NCI-H2107 treated with DMSO at 0.1 percent for 48 hours (cell line): ENCODE measurements at regions not wholly inside any gene's neighbourhood (a gene's known extent, or its start where the extent isn't known, plus 50 kb on each side); places are given as distances from the start of the nearest gene placed in this dataset.

Experiments
- DNase-seq: peaks from one replicate; lab custom pipeline; 2025; ENCODE audit not compliant: unreplicated experiment; lab: John Stamatoyannopoulos, UW

GRCh38 chr10:90575125-90575524 lies 282.7 kb downstream of the HTR7 start:
- no peak for DNase-seq

- no peak for DNase-seq
These were observed 280.3 kb downstream of the HTR7 start for GRCh38 chr10:90577569-90577968.

DNA sequence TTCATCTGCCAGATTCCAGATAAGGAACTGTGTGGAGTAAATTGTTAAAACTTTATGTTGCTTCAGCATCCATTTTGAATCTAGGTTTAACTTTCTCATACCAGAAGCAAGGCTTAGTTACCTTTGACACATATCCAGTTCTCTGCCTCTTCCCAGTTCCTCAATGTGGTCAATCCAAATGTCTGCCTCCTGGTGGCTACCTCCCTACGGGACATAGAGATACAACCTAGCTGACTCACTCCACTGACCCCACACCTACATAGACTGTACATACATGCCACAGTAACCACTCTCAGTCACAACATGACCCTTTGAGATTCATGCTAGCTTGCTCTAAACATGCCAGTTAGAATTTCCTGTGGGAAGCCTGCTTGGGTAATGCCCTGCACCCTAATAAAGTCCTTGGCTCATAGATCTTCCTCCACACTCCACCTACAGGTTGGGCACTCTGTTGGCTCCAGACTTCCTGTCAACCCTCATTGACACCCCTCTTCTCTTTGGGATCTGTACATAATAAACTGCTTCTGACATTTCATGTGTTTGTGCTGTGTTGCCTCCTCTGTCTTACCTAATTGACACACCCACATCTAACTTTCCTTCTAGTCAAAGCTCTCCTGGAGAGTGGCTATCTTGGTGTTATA lies 278.1 kb downstream of the HTR7 start:
- no peak for DNase-seq

GRCh38 chr10:90583416-90583815 lies 274.4 kb downstream of the HTR7 start:
- DNase-seq = no peak

- no peak for DNase-seq
These were observed 270.8 kb downstream of the HTR7 start for GRCh38 chr10:90587081-90587491.

DNA sequence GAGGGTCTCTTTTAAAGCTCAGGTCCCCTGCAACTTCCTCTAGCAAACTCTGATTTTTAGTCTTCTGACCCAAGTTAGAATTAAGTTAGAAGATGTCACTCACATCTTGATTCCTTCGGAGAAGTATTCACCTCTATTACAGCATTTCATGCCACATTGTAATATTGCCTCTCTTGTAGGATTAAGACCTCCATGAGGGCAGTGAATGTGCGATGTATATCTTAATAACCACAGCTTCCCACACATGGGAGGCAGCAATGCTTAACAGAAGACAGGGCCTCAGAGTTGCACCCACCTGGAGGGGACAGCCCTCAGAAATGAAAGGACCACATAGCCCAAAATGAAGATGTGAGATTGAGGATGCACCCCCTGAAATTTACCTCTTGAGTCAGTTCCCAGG lies 270.3 kb downstream of the HTR7 start:
- no peak for DNase-seq

DNA sequence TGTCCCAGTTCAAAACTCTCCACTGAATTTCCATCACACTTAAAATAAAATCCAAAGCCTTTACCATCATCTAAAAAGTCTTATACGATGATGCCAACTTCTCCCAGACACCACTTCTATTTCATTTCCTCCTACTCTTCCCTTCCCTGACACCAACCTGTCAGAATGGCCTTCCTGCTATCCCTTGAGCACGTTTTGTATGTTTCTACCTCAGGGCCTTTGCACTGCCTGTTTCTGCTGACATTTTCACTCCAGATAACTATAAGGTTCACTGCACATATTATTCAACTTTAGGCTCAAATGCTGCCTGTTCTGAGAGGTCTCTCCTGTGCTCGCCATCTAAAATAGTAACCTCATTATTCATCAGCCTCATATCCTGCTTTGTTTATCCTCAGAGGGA lies 269.6 kb downstream of the HTR7 start:
- no peak for DNase-seq

DNA sequence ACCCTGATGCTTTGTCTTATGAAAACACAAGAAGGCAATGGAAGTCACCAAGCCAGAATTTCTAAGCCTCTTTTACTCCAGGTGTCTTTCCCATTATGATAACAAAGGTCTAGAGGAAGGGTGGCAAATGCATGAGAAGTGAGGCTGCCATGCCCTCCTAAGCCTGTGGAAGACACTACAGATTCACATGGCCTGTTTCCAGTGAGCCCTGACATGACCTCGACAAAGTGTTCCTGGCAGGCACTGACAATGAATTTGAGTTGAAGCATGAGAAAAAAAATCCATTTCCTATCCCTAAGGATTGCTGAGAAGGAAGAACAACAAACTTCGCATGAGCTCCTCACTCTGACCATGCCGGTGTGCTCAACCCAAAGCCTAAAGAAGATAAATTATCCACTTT lies 268.0 kb downstream of the HTR7 start:
- DNase-seq = no peak

DNA sequence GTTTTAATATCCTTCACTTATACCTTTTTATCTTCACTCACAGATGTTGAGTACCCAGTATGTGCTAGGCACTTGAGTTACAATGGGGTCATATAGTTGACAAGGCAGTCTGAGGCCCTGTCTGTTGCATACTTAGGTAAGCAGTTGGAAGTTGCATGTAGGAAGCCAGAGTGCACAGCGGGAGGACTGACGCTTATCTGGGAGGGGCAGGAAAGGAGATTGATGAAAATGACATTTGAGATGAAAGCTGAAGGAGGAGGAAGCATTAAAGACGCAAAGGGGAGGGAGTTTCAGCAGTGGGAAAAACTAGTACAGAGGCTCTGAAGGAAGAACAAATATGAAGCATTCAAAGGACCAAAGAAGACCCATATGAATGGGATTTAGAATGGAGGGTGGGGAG lies 266.2 kb downstream of the HTR7 start:
- no peak for DNase-seq

DNA sequence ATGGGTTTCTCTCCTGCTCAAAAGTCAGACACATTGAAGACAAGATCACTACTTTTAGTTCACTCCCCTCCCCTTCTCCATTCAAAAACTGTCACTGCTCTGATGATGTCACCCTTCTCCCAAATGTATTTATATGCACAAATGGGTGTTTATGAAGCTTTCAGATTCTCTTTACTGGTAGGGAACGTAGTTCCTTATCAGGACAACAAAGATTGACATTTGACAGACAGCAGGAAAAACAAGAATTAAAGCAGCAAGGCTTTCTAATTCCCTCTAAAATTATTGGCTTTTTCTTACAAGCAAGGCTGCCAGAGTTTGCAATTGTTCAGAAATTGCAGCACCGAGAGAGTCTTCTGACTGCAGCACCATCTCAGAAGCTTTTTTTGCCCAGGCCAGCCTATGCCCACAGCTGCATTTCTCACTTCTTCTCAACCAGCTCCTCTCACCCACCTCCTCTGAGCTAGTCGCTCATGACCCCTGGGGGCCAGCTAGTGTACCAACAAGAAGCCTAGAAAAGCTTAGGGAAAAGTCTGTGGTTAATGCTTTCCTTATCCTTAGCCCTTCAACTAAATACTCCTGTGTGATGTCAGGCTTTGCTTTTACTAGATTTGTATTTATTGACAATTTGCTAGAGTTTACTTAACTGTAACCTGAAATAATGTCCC lies 265.1 kb downstream of the HTR7 start:
- DNase-seq = no peak

GRCh38 chr10:90598513-90598912 lies 259.3 kb downstream of the HTR7 start:
- DNase-seq = no peak

DNA sequence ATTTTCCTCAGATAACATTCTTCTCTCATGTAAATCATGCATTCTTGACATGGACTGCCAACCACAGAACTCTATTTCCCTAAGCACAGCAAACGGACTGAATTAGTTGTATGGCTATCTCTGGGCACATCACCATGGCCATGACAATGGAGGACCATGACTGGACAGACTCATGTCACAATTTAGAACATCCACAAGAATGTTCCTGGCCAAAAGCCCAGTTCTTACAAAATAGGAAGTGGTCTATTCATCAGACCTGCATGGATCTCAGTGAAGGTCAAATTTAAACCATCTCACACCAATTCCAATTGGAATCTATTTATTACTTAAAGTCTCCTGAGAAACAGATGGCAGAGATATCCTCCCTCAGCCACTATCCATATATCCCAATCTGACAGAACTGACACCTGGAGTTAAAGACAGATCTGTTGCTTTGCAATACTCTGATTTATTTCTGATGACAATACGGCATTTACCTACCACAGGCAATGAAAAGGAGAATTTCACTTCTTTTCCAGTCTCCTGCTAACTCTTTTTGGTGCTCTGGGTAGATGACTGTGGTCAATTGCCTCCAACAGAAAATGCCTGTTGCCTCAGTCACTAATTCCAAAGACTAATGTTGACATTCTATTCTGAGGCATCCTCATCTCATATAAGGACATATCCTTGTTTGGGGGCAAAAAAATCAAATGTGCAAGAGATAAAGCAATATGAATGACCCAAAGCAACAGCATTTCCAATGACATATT lies 254.8 kb downstream of the HTR7 start:
- no peak for DNase-seq

DNA sequence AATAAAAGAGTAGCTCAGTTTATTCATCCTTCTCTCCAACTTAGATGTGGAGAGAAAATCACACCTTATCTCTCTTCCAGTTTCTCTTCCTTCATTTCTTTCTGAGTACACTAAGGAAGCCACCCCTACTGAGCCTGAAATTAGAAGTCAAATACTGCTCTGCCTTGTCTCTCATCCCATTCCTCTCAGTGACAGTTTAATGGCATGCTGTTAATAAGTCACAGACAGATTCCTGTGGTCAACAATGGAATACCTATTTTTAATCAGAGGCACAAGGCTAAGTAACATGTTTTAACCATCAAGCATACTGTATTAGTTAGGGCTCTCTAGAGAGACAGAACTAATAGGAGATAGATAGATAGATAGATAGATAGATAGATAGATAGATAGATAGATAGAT lies 253.2 kb downstream of the HTR7 start:
- DNase-seq = no peak

DNA sequence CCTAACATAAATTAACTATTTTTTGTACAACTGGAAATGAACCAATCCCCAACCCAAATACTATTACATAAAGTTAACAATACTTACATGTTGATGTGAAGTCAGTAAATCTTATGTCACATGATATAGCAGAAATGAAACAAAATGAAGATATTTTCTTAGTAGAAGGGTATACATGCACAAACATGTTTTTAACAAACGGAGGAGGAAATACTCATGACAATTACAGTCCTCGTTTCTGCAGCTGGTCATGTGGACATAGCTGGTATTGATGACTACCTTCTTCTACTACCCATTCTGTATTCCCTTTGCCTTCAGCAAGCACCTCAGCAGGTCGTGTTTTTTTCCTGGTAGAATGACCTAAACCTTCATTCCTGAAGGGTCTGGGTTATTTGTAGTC lies 252.3 kb downstream of the HTR7 start:
- no peak for DNase-seq

- no peak for DNase-seq
These were observed 245.6 kb downstream of the HTR7 start for GRCh38 chr10:90612276-90612675.

- no peak for DNase-seq
These were observed 243.2 kb downstream of the HTR7 start for GRCh38 chr10:90614631-90615030.

DNA sequence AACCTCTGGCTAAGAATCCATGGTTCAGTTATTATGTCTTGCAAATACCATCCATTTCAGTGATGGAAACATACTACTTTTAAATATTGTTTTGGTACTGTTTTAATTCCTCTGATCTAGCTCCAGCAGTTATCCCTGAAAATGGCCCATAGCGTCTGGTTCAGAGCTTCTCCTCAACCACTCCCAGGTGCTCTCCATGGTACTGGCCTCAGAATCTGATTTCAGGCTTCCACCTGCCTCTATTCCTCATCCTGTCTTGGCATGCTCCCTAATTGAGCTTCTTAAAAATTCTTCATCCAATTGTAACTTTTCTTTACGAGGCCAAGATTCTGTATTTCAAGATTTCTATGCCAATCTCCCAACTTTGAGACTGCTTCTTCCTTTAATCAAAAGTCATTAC lies 236.3 kb downstream of the HTR7 start:
- no peak for DNase-seq

DNA sequence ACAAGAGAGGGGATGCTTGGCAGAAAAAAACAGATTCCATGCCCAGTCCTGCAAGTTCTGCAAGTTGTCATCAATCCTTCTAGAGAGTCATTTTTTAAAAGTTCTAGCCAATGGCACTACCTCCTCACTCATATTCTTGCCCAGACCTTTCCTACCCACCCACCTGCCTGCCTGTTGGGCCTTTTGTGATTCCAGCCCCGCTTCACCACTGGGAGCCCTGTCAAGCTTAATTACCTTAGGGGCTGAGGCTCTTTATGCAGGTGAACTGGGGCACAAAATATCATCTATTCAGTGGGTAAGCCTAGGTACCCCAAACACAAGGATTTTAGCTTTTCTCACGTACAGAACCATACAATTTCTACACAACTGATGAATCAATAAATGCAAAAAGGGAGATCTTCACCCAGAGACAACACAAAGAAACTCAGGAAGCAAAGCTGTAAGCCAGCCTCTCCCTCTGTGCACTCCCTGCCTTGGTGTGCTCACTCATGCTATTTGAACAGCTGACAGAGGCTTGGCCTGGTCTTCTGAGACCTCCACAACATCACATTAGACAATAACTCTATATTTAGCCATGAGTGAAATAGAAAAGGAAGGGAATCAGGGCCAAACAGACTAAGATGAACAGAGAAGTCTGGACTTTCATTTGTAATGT lies 222.6 kb downstream of the HTR7 start:
- no peak for DNase-seq

DNA sequence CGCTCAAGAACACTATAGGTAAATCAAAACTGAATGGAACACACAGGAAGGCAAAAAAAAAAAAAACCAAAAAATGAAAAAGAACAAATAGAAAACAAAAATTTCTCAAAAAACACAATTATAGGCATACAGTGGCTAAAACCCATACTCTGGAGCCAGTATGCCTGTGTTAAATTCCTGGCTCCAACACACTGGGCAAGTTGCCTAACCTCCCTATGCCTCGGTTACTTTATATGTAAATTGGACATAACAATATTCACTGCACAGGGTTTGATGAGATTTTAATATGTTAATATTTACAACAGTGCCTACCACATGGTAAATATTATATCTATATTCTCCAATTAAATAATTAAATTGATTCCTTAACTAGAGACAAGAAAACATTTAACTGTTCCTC lies 217.1 kb downstream of the HTR7 start:
- no peak for DNase-seq

DNA sequence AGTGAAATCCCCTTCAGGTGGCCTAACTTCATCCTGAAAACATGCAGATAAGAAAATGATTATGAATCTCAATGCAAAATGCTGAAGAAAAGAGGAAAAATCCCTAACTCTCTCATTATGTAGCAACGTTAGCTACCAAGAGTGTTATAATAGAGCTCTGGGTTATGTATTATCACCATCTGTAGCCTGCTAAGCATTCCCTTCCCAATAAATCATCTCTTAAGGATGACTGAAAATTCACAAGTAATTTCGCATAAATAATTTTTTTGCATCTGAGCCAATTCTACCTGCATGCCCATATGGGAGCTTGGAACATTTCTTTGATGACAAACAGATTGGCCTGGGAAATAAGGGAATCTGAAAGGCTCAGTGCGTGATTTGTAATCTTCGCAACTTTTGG lies 216.1 kb downstream of the HTR7 start:
- no peak for DNase-seq

DNA sequence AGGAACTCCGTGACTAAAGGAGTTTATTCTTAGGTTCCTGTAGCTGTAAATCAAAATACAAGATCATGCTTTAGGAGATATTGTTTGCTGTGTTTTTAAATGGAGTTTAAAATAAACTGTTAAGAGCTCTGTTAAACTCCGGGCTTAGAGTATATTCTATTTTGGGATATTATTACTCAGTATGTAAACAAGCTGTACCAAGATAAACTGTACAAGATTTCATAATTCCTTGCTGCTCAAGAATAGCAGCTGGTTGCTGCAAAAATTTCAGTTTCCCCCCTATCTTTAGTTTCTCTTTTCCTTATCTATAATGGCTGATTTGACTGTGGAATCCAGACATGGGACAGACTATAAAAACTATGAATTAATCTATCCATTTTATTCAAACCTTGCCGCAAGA lies 215.7 kb downstream of the HTR7 start:
- no peak for DNase-seq

GRCh38 chr10:90642650-90643049 lies 215.2 kb downstream of the HTR7 start:
- DNase-seq = no peak
